Fibroblast of mammary gland (primary cell): ENCODE measurements at regions not wholly inside any gene's neighbourhood (a gene's known extent, or its start where the extent isn't known, plus 50 kb on each side); places are given as distances from the start of the nearest gene placed in this dataset.

Source experiments
- DNase-seq: peaks from one replicate; pipeline ENCODE4 v3.0.0-alpha.2; 2010; ENCODE audit warnings: low read depth
- H3K4me3 ChIP-seq: 2 replicates; pipeline ENCODE4 v1.5.1; 2011; ENCODE audit warnings: low read depth, mild to moderate bottlenecking, low read length, moderate library complexity; ENCODE audit not compliant: control insufficient read depth
- TF ChIP-seq, protein P1 (sequence below): conservative IDR thresholded peaks from 2 replicates; pipeline ENCODE4 v1.5.1; 2011; ENCODE audit warnings: low read depth, low read length, inconsistent platforms; ENCODE audit not compliant: control insufficient read depth, insufficient read depth

DNA sequence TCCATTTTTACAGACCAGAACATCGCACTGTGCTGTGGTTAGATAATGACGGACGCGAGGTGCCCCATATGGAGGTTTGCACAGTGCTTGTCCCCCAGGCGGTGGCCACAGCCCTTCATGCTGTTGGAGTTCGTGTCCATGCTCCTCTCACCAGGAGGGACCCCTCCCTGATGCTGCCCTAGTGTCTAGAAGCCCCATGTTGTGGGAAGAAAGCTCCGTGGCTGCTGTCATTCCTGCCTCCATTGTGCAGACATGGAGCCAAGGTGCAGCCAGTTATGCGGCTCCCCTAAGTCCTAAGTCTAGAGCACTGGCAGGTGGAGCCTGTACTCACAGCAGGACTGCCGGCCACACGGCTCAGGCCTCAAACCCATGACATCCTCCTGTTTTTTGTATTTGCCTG, 464.9 kb downstream of the EIPR1 start:
- no peak overlapping the region for H3K4me3 ChIP-seq
- no peak for DNase-seq
- TF ChIP-seq, protein P1, sequence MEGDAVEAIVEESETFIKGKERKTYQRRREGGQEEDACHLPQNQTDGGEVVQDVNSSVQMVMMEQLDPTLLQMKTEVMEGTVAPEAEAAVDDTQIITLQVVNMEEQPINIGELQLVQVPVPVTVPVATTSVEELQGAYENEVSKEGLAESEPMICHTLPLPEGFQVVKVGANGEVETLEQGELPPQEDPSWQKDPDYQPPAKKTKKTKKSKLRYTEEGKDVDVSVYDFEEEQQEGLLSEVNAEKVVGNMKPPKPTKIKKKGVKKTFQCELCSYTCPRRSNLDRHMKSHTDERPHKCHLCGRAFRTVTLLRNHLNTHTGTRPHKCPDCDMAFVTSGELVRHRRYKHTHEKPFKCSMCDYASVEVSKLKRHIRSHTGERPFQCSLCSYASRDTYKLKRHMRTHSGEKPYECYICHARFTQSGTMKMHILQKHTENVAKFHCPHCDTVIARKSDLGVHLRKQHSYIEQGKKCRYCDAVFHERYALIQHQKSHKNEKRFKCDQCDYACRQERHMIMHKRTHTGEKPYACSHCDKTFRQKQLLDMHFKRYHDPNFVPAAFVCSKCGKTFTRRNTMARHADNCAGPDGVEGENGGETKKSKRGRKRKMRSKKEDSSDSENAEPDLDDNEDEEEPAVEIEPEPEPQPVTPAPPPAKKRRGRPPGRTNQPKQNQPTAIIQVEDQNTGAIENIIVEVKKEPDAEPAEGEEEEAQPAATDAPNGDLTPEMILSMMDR, result no peak

DNA sequence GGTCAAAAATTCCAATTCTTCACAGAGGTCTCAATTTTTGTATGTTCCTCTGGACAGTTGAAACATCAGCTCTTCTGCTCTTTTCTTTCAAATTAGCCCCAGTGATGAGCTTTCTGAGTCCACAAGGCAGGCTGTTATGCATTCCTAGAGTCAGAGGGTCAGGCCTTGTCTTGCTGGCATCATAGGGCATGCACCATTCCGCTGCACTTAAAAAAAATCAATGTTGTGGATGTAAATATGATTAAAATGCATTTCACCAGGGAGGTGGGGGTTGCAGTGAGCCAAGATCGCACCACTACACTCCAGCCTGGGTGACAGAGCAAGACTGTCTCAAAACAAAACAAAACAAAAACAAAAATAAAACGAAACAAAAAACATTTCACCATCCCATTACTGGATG, 465.3 kb downstream of the EIPR1 start:
- DNase-seq, result no peak
- H3K4me3 ChIP-seq, result no peak overlapping the region
- TF ChIP-seq, protein P1, result no peak

DNA sequence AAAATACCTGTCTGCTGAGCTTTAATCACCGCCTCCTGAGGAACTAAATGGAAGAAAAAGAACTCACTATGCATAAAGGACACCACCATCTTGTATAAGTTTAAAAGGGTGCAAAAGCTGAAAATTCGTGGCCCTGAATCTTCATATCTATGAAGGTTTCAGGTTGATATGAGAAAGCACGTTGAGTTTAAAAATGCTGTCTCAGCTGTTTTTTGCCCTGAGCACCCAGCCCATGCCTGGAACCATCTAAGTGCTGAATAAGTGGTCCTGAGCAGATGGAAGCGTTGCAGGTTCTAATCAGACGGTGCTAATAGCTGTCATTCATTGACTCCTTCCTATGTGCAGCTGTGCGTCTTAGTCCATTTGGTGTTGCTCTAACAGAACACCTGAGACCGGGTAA, 467.4 kb downstream of the EIPR1 start:
- no peak overlapping the region for H3K4me3 ChIP-seq
- TF ChIP-seq, protein P1, result no peak
- no peak for DNase-seq

DNA sequence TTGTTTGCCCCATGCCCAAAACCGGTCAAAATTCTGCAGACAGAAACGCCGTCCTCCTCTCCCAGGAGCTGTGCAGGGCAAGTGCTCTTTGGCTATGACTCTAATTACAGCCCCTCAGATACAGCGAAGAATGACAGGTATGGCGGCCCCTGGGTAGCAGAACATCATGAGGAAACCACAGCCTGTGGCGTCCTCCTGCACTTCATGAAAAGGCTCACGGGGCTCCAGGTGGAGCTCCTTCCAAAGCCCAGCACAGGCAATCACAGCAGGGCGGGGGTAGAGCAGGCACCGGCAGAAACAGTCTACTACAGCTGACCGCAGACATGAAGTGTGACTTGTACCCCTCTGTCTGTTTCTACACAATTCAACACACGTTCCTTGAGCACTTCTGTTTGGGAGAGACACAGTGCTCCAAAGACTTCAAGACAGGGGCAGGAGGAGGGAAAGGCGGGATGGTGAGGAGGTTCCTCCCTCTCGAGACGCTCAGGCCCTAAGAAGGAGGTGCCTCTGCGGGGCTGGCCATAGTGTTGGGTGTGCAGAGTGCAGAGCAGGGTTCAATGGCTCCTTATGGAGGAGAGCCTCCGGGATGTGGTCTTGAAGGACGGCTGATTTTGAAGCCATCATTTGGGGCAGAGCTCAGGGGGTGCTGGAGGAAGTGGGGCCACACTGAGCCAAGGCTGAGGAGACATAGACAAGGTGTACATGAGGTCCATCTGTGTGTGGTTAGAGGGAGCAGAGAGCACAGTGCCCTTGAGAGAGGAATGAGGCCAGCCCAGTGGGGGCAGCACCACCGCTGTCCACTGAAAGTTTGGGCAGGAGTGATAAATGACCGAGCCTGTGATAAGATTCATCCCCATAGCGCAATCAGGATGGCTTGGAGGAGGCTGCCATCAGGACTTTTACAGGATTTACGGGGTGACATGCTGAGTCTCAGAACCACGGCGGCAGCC, 468.3 kb downstream of the EIPR1 start:
- TF ChIP-seq, protein P1, result no peak
- no peak overlapping the region for H3K4me3 ChIP-seq
- DNase-seq, result no peak

DNA sequence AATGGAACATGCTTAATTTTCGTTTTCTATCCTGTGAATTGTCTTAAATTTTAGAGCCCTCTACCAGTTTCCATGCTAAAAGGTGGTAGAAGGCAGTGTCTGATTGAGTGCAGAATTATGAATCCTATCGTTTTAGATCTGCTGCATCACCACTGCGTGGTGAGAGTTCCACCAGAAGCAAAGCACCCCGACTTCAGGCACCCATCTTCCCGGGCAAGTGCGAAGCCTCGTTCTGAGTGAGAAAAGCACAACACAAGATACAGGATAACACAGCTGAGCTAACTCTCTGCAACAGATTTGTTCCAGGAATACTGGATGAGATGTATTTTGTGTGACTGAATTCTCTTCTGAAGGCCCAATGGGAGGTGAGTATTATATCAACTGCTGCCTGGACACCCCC, 471.5 kb downstream of the EIPR1 start:
- no peak for DNase-seq

DNA sequence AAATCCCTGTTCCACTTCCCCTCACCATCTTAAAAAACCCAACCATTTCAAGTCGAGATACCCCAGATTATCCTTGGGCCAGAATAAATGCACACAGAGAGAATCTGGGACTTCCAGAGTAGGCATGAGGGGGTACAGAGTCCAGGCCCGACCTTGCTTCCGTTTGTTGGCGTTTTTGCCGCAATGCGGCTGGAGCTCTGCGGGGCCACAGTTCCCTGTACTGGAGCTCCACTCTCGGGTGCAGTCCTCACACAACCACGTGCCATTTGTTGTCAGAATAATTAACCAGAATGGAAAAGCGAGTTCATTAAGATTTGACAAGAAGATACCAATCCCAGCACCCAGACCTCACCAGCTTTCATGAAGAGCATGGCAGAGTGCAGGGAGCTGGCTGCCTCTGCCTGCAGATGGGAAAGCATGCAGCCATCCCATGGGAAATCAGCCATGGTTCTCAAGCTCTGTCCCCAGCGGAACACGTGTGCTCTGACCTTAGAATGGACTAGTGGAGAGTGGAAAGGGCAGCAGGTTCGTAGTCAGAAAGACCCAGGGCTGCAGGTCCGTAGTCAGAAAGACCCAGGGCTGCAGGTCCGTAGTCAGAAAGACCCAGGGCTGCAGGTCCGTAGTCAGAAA, 472.8 kb downstream of the EIPR1 start:
- no peak overlapping the region for H3K4me3 ChIP-seq
- TF ChIP-seq, protein P1, result no peak
- no peak for DNase-seq

More for the DNA sequence above, 471.5 kb downstream of the EIPR1 start:
- no peak overlapping the region for H3K4me3 ChIP-seq
- TF ChIP-seq, protein P1, result no peak
